ENCODE measurements at regions not wholly inside any gene's neighbourhood (a gene's known extent, or its start where the extent isn't known, plus 50 kb on each side); places are given as distances from the start of the nearest gene placed in this dataset.

- TF ChIP-seq CTCF (IDR thresholded peaks at IDR 0.05) (no peak), POLR2AphosphoS5 (IDR thresholded peaks at IDR 0.05) (no peak)
These were observed 112.8 kb upstream of the CADM1 start for GRCh38 chr11:115616971-115617370.

Data from prostate gland (tissue), 2 donors.